Mesenchymal stem cell (in vitro differentiated cells and primary cell): ENCODE measurements at regions not wholly inside any gene's neighbourhood (a gene's known extent, or its start where the extent isn't known, plus 50 kb on each side); places are given as distances from the start of the nearest gene placed in this dataset.

Experiments used
- DNase-seq: peaks from one replicate; pipeline ENCODE4 v3.0.0-alpha.2; 2013
- H2AFZ ChIP-seq: one replicate; pipeline ENCODE4 v1.6.1; 2013; ENCODE audit warnings: low read depth, mild to moderate bottlenecking, control low read depth, inconsistent platforms, low read length, moderate library complexity
- H2AK5ac ChIP-seq: 2 replicates; pipeline ENCODE4 v1.6.1; 2013; ENCODE audit warnings: low read length, moderate library complexity, mild to moderate bottlenecking, inconsistent platforms; ENCODE audit not compliant: severe bottlenecking
- H2BK120ac ChIP-seq: one replicate; pipeline ENCODE4 v1.6.1; 2013; ENCODE audit warnings: low read depth, mild to moderate bottlenecking, inconsistent platforms, low read length, moderate library complexity
- H2BK12ac ChIP-seq, 2 experiments: one replicate each; pipeline ENCODE4 v1.6.1; 2013; ENCODE audit warnings: inconsistent platforms in 2 of 2, low read length in 2 of 2, mild to moderate bottlenecking in 2 of 2, moderate library complexity in 2 of 2, control low read depth in 1 of 2
- H2BK15ac ChIP-seq: one replicate; pipeline ENCODE4 v1.6.1; 2013; ENCODE audit warnings: mild to moderate bottlenecking, low read depth, inconsistent platforms; ENCODE audit not compliant: poor library complexity, severe bottlenecking
- H2BK5ac ChIP-seq: 2 replicates; pipeline ENCODE4 v1.6.1; 2013; ENCODE audit warnings: low read depth, mild to moderate bottlenecking, low read length, control low read depth, inconsistent platforms; ENCODE audit not compliant: poor library complexity, severe bottlenecking
- H3K14ac ChIP-seq, 2 experiments: one replicate each; pipeline ENCODE4 v1.6.1; 2013; ENCODE audit warnings: inconsistent platforms in 2 of 2, low read length in 2 of 2, control low read depth in 1 of 2, mild to moderate bottlenecking in 1 of 2, moderate library complexity in 1 of 2
- H3K18ac ChIP-seq, 2 experiments: one replicate each; pipeline ENCODE4 v1.6.1; 2013; ENCODE audit warnings: inconsistent platforms in 2 of 2, low read length in 2 of 2, control low read depth in 1 of 2, low read depth in 1 of 2, mild to moderate bottlenecking in 1 of 2
- H3K23ac ChIP-seq, 2 experiments: one replicate each; pipeline ENCODE4 v1.6.1; 2013; ENCODE audit warnings: inconsistent platforms in 2 of 2, low read length in 2 of 2, mild to moderate bottlenecking in 2 of 2, moderate library complexity in 2 of 2, control low read depth in 1 of 2
- H3K27ac ChIP-seq: 2 replicates; pipeline ENCODE4 v1.5.1; 2013; ENCODE audit warnings: mild to moderate bottlenecking, moderate library complexity, low read length, control low read depth, inconsistent platforms; ENCODE audit not compliant: poor library complexity, severe bottlenecking
- H3K27me3 ChIP-seq, 2 experiments: 2 replicates each; pipeline versions ENCODE4 v1.6.1 to v1.7.0; 2013; ENCODE audit warnings: low read length in 2 of 2, mild to moderate bottlenecking in 2 of 2, moderate library complexity in 2 of 2, control low read depth in 1 of 2, inconsistent platforms in 1 of 2; ENCODE audit not compliant: control insufficient read depth in 1 of 2, insufficient read depth in 1 of 2
- H3K36me3 ChIP-seq, 2 experiments: 2 replicates each; pipeline versions ENCODE4 v1.6.1 to v1.7.0; 2013; ENCODE audit warnings: low read length in 2 of 2, control low read depth in 1 of 2, inconsistent platforms in 1 of 2, low read depth in 1 of 2, mild to moderate bottlenecking in 1 of 2; ENCODE audit not compliant: insufficient read depth in 2 of 2, control insufficient read depth in 1 of 2
- H3K4ac ChIP-seq, 2 experiments: one replicate each; pipeline ENCODE4 v1.6.1; 2013; ENCODE audit warnings: inconsistent platforms in 2 of 2, low read length in 2 of 2, mild to moderate bottlenecking in 2 of 2, moderate library complexity in 2 of 2, control low read depth in 1 of 2, low read depth in 1 of 2
- H3K4me1 ChIP-seq: 2 replicates; pipeline ENCODE4 v1.6.1; 2013; ENCODE audit warnings: low read depth, low read length, control low read depth; ENCODE audit not compliant: control insufficient read depth, insufficient read depth
- H3K4me2 ChIP-seq: 2 replicates; pipeline ENCODE4 v1.6.1; 2013; ENCODE audit warnings: low read length, mild to moderate bottlenecking, inconsistent platforms; ENCODE audit not compliant: poor library complexity, severe bottlenecking
- H3K4me3 ChIP-seq, 2 experiments: 2 replicates each; pipeline versions ENCODE4 v1.5.1 to v1.7.0; 2013; ENCODE audit warnings: low read length in 2 of 2, mild to moderate bottlenecking in 2 of 2, control low read depth in 1 of 2, low read depth in 1 of 2; ENCODE audit not compliant: insufficient read depth in 1 of 2
- H3K79me1 ChIP-seq: replicated peaks from 2 replicates; pipeline ENCODE4 v1.6.1; 2013; ENCODE audit warnings: mild to moderate bottlenecking, control low read depth, low read length, inconsistent platforms; ENCODE audit not compliant: poor library complexity, severe bottlenecking
- H3K9ac ChIP-seq: 2 replicates; pipeline ENCODE4 v1.7.0; 2013; ENCODE audit warnings: mild to moderate bottlenecking, low read length, moderate library complexity
- H3K9me3 ChIP-seq: 2 replicates; pipeline ENCODE4 v1.7.0; 2013; ENCODE audit warnings: mild to moderate bottlenecking, low read length; ENCODE audit not compliant: control insufficient read depth
- H4K8ac ChIP-seq: one replicate; pipeline ENCODE4 v1.6.1; 2013; ENCODE audit warnings: inconsistent platforms, mild to moderate bottlenecking, low read length, moderate library complexity
- H4K91ac ChIP-seq: one replicate; pipeline ENCODE4 v1.6.1; 2013; ENCODE audit warnings: mild to moderate bottlenecking, low read length, inconsistent platforms
- WGBS: methylation state at CpG from one replicate; pipeline ENCODE4 v1.1.7; 2013; ENCODE audit warnings: mixed read lengths; 5-methylcytosine and 5-hydroxymethylcytosine counted together

DNA sequence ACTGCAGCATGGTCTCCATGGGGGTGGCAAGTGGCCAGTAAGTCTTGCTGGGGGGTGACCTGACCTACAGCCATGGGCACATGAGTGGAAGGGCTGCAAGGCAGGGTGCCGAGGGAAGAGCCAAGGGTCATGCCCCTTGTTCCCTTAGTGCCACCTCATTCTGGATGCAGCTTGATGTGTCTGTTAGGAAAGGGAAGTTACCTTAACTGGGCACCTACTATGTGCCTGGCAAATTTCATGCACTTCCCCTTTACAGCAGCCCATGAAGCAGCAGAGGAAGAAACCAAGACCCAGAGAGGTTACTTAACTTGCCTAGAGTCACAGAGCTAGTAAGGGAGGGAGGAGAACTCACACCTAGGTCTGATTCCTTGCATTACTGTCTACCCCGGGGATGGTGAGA lies 174.0 kb downstream of the MRPL14 start:
- DNase-seq = no peak
- Histone ChIP-seq H3K4me1 (peaks cover 19% of the 10 kb centered on the region), H2BK15ac (no peak overlapping the region), H3K36me3 (no peaks in the 10 kb centered on the region), H3K9ac (no peak overlapping the region), H2BK5ac (no peak overlapping the region), H3K27me3 (no peaks in the 10 kb centered on the region), H2BK120ac (no peak overlapping the region), H3K4me3 (no peak overlapping the region), H3K14ac (no peak overlapping the region), H2BK12ac (no peak overlapping the region), H2AFZ (no peak overlapping the region), H4K91ac (no peak overlapping the region), H2AK5ac (no peak overlapping the region), H3K4ac (no peak overlapping the region), H3K4me2 (no peak overlapping the region), H3K79me1 (no peaks in the 10 kb centered on the region), H4K8ac (no peak overlapping the region), H3K23ac (no peak overlapping the region), H3K18ac (no peak overlapping the region), H3K9me3 (peaks cover 18% of the 10 kb centered on the region), H3K27ac (no peak overlapping the region)
- WGBS = 93% methylated on average over 1 of the region's 2 CpGs

DNA sequence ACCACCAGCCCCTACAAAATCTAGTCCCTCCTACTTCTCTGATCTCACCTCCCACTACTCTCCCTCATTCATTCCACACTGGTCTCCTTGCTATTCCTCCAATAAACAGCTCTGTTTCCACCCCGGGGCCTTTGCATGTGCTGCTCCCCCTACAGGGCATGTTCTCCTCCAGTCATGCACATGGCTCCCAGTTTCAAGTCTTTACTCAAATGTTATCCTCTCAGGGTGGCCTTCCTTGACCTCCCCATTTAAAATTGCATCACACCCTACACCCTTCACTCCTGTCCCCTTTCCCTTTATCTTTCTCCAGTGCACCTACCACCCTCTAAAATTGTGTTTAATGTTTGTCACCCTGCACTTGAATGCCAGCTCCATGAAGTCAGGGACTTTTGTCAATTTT lies 174.5 kb downstream of the MRPL14 start:
- Histone ChIP-seq H3K4me2 (no peak overlapping the region), H2BK120ac (no peak overlapping the region), H2AFZ (no peak overlapping the region), H3K9me3 (peaks cover 13% of the 10 kb centered on the region), H2BK12ac (no peak overlapping the region), H2BK5ac (no peak overlapping the region), H3K27me3 (no peaks in the 10 kb centered on the region), H3K27ac (no peak overlapping the region), H2BK15ac (no peak overlapping the region), H2AK5ac (no peak overlapping the region), H3K4me3 (no peak overlapping the region), H3K4ac (no peak overlapping the region), H3K36me3 (no peaks in the 10 kb centered on the region), H3K18ac (no peak overlapping the region), H4K91ac (no peak overlapping the region), H3K23ac (no peak overlapping the region), H3K79me1 (no peaks in the 10 kb centered on the region), H3K4me1 (peaks cover 19% of the 10 kb centered on the region), H3K14ac (no peak overlapping the region), H3K9ac (no peak overlapping the region), H4K8ac (no peak overlapping the region)
- WGBS = 96% methylated on average over 1 of the region's 1 CpG
- DNase-seq = no peak

DNA sequence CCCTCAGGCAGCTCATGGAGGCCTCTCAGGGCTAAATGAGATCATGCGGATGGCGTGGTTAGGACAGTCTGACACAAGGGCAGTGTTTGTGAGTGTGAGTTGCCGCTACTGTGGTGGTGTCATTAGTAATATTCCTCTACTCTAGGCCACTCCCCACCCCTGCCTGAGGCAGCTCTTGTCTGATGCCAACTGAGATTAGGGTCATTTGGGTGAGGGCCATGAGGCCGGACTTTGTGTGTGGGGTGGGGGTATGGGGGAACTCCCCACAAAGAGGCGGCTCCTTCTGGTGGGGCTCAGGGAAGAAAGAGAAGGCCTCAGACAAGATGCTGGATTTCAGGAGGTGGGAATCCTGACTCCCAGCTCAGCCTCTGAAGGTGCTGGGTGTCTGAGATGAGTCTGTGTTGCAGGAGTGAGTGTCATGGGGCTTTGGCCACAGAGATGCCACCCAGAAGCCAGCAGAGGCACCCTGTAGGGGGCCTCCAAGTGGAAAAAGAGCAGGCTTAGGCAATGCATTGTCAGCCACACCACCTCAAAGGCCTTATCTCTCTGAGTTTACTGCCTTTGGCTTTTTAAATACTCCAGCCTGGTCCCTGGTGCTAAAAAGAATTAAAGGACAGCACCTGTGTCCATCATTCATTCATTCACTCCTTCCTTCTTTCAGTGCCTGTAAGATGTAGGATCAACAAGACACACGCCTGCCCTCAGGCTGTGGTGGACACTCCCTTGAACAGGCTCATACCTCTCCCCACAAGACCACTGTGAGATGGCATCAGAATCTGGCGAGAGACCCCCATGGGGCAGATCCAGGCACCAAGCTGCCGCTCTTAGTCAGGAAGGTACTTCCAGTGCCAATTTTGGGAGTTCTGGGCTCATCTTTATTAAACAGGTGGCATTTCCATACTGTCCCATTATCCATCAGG lies 175.2 kb downstream of the MRPL14 start:
- 90% methylated on average over 6 of the region's 8 CpGs for WGBS
- H3K9ac ChIP-seq = no peak overlapping the region
- peak overlapping the region; percentile 75 for H2AK5ac ChIP-seq
- H2BK120ac ChIP-seq = no peak overlapping the region
- H3K27ac ChIP-seq = no peak overlapping the region
- peak overlapping the region in 1 of 2 experiments; percentile 19 for H2BK12ac ChIP-seq
- no peak overlapping the region for H3K23ac ChIP-seq
- H3K18ac ChIP-seq = peak overlapping the region; percentile 55 to 64
- H3K36me3 ChIP-seq = no peaks in the 10 kb centered on the region
- peak overlapping the region; percentile 72 for H4K91ac ChIP-seq
- no peaks in the 10 kb centered on the region for H3K27me3 ChIP-seq
- peak; percentile 71 for DNase-seq
- no peaks in the 10 kb centered on the region for H3K79me1 ChIP-seq
- no peak overlapping the region for H4K8ac ChIP-seq
- no peak overlapping the region for H3K4me3 ChIP-seq
- H3K14ac ChIP-seq = no peak overlapping the region
- no peak overlapping the region for H2BK5ac ChIP-seq
- peaks cover 9% of the 10 kb centered on the region for H3K9me3 ChIP-seq
- no peak overlapping the region for H2BK15ac ChIP-seq
- H3K4ac ChIP-seq = no peak overlapping the region
- H3K4me2 ChIP-seq = no peak overlapping the region
- no peak overlapping the region for H2AFZ ChIP-seq
- H3K4me1 ChIP-seq = peaks cover 19% of the 10 kb centered on the region

DNA sequence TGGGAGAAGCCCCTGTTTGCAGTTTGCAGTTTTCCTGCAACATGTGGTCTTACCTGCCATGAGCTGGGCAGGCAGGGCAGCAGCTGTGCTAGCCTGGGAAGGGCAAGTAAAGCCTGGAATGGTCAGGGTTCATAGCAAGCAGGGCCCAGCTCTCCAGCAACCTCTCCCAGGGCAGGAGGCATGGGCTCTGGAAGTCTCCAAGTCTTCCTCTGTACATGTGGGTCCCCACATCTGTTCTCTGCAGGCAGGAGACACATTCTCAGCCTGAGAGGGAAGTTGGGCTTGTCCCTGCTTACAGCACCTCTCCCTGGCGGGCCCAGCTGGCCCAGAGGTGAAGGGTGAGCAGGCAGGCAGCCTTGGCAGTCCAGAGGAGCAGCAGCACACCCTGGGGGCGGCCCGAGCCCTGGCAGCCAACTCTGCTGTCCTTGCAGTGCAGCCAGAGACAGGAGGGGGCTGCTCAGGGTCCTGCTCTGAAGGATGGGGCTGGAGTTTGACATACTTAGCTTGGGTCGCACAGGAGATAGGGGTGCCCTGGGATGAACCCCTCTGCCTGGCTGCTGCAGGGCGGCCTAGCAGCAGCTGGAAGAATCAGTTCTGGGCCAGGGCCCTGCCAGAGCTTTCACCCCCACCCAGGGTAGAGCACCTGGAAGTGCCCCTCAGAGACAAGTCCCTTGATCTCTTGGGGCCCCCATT lies 176.0 kb downstream of the MRPL14 start:
- peaks cover 4% of the 10 kb centered on the region for H3K9me3 ChIP-seq
- H2AK5ac ChIP-seq = no peak overlapping the region
- H4K8ac ChIP-seq = no peak overlapping the region
- H2BK120ac ChIP-seq = no peak overlapping the region
- H4K91ac ChIP-seq = peak overlapping the region; percentile 72
- H2BK5ac ChIP-seq = no peak overlapping the region
- no peak overlapping the region for H3K27ac ChIP-seq
- no peaks in the 10 kb centered on the region for H3K79me1 ChIP-seq
- H3K14ac ChIP-seq = no peak overlapping the region
- no peaks in the 10 kb centered on the region for H3K27me3 ChIP-seq
- no peak overlapping the region for H3K9ac ChIP-seq
- H3K36me3 ChIP-seq = no peaks in the 10 kb centered on the region
- H2BK12ac ChIP-seq = peak overlapping the region; percentile 48 to 70
- no peak overlapping the region for H2AFZ ChIP-seq
- no peak overlapping the region for H3K4me3 ChIP-seq
- H2BK15ac ChIP-seq = no peak overlapping the region
- peak; percentile 70 for DNase-seq
- no peak overlapping the region for H3K4me2 ChIP-seq
- WGBS = 42% methylated on average over 5 of the region's 5 CpGs
- H3K23ac ChIP-seq = no peak overlapping the region
- no peak overlapping the region for H3K4ac ChIP-seq
- H3K4me1 ChIP-seq = peaks cover 19% of the 10 kb centered on the region
- H3K18ac ChIP-seq = peak overlapping the region; percentile 55 to 64
